CD4-positive, alpha-beta T cell treated with Interleukin-15 for 1 hour (primary cell): ENCODE measurements at regions not wholly inside any gene's neighbourhood (a gene's known extent, or its start where the extent isn't known, plus 50 kb on each side); places are given as distances from the start of the nearest gene placed in this dataset.
"Not testable (repeated sequence)": the region's sequence is repeated elsewhere in the genome, so short reads cannot be mapped to it uniquely, and the experiment has no call there.

Experiments
- DNase-seq: peaks from one replicate; pipeline ENCODE4 v3.0.0-alpha.2; 2020

DNA sequence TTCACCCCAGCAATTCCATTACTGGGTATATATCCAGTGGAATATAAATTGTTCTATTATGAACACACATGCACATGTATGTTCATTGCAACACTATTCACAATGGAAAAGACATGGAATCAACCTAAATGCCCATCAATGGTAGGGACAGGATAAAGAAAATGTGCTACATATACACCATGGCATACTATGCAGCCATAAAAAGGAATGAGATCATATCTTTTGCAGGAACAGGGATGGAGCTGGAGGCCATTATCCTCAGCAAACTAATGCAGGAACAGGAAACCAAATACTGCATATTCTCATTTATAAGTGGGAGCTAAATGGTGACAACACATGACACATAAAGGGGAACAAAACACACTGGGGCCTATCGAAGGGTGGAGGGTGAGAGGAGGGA lies 112.6 kb upstream of the IVNS1ABP start:
- DNase-seq, result not testable (repeated sequence)

GRCh38 chr1:185427776-185428175 lies 110.7 kb upstream of the IVNS1ABP start:
- DNase-seq, result no peak

GRCh38 chr1:185427264-185427663 lies 110.2 kb upstream of the IVNS1ABP start:
- DNase-seq, result no peak

GRCh38 chr1:185426848-185427247 lies 109.8 kb upstream of the IVNS1ABP start:
- no peak for DNase-seq

GRCh38 chr1:185425163-185425562 lies 108.1 kb upstream of the IVNS1ABP start:
- DNase-seq, result no peak

- DNase-seq, result no peak
These were observed 104.6 kb upstream of the IVNS1ABP start for GRCh38 chr1:185421485-185422107.

GRCh38 chr1:185420588-185421081 lies 103.6 kb upstream of the IVNS1ABP start:
- peak; percentile 34 for DNase-seq

- DNase-seq, result no peak
These were observed 102.7 kb upstream of the IVNS1ABP start for GRCh38 chr1:185419718-185420117.

GRCh38 chr1:185418472-185418871 lies 101.4 kb upstream of the IVNS1ABP start:
- DNase-seq, result no peak

DNA sequence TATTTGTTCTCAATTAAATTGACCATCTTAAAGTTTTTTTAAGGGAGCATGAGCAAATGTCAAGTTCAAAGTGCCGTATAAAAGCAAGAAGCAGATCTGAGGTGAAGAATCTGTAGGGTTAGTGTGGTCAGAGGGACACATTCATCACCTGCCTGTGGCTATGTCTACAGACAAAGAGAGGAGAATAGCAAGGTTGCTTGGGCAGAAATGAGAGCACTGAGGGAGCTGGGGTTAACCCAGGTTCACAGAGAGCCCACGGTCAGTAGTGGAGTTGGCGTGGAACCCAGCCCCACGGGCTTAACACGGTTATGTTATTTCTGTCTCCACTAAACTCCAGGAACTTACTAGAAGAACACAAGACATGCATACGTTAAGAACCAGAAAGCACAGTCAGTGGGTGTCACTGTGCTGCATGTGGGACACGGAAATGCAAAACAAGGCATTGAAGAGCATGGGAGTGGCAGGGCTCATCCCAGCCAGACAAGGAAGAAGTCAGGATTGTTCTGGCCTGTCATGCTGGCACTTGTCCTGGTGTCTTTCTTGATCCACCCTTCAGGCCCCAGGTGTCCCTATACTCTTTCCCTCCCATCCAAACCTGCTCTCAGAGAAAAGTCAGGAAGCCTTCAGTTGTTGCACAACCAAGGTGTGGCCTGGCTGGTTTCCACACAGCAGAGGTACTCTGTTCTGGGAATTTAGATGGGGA lies 95.5 kb upstream of the IVNS1ABP start:
- no peak for DNase-seq

DNA sequence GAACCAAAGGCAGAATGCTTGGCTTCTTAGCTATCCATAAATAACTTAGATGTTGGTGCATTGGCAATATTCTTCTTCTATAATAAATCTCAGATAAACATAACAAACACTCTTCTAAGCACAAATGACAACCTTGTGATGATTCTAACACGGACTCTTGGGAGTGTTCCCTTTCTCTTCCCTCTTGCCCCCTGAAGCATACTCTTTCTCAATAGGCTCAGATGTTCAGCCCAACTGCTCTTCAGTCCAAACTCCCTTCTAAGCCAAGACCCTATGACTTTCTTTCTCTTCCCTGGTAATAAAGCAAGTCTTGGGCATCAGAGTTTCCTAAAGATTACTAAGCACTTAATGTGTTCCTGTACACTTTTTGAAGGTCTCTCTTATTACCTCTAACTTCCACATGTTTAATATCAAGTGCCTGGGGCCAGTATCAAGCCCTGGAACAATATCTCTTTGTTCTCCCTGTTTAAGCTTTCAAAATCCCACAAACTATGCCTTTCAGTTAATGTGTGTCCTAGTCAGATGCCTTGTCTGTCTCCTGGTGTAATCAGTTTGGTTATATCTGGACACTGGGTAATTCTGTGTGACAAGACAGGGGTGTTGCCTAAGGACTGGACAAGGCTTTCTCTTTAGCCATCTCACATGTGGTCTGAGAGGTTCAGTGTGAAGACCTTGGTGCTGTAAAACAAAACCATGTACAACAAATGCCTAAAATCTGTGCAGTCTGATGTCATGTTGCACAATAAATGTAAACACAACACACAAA lies 92.9 kb upstream of the IVNS1ABP start:
- DNase-seq, result no peak

- no peak for DNase-seq
These were observed 92.3 kb upstream of the IVNS1ABP start for GRCh38 chr1:185409345-185409744.

DNA sequence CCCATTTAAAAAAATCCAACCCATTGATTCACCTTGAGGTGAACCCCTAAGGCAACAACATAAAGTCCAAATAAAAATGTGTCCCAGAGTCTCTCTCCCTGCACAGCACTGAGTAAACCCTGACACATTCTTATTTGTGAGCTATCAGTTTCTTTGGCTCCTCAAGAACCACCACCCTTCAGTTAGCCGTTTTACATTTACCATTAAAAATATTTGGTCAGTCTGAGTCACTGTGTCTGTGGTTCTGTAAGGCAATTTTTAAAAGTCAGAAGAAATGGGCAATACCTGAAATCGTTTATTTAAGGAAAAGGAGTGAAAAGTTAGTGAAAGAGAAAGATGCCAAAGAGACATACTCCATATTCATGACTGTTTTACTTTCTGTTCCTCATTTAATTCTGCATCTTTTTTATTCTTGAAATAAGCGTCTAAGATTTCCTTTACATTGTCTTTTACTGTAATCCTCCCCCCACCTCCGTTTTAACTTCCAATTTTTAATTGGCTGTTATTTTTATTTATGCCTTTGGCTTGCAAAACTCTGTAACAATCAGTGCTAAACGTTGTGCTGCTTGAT lies 91.7 kb upstream of the IVNS1ABP start:
- no peak for DNase-seq

- DNase-seq, result no peak
These were observed 89.6 kb upstream of the IVNS1ABP start for GRCh38 chr1:185406691-185407009.

DNA sequence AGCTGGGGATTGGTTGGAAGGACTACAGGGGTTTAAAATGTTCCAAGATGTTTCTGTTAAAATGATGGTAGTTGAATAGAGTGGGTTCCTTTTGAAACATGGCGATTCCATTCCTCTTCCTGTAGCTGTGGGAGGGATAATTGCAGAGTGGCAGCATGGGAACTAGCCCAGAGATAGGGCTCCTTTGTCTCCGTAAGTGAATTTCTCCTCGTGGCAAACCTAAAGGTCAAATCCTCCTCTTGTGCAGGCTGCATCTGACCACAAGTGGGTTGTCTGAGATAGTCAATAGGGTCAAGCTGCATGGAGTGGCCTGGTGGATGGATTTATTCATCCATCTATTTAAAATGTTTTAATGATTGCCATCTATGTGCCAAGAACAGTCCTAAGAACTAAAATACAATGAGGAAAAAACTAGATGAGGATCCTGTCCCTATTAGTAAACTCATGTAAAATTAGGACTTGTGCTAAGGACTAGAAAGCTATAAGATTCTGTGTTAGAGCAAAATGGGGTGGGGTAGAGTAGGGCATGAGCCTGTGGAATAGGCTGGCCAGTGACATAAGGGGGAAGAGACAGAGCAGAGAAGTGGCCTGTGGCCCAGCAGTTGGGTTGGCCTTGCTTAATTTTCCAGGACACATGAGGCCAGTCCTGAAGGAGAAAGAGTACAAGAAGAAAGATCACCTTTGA lies 89.1 kb upstream of the IVNS1ABP start:
- DNase-seq, result no peak

GRCh38 chr1:185404907-185405568 lies 88.0 kb upstream of the IVNS1ABP start:
- no peak for DNase-seq

- no peak for DNase-seq
These were observed 87.2 kb upstream of the IVNS1ABP start for GRCh38 chr1:185404291-185404690.

GRCh38 chr1:185402930-185403329 lies 85.9 kb upstream of the IVNS1ABP start:
- DNase-seq, result no peak

- no peak for DNase-seq
These were observed 84.0 kb upstream of the IVNS1ABP start for GRCh38 chr1:185401019-185401418.

- DNase-seq, result no peak
These were observed 83.0 kb upstream of the IVNS1ABP start for GRCh38 chr1:185400052-185400451.

- no peak for DNase-seq
These were observed 81.6 kb upstream of the IVNS1ABP start for GRCh38 chr1:185398599-185398998.

DNA sequence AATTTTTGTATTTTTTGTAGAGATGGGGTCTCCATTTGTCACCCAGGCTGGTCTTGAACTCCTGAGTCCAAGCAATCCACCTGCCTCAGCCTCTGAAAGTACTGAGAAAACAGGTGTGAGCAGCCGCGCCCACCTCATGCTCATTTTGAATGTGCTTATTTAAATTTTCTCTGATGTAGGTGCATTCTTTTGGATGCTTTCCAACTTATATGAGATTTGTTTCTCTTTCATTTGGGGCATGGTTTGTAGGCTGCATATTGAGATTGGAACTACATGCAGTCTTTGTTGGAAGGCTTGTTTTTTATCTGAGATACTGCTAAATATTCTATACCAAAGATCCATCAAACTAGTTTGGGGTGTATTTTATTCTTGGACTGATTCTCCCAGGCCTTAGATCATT lies 81.0 kb upstream of the IVNS1ABP start:
- DNase-seq, result no peak

GRCh38 chr1:185397183-185397582 lies 80.1 kb upstream of the IVNS1ABP start:
- no peak for DNase-seq
